Parathyroid adenoma (tissue), 2 donors: ENCODE measurements at regions not wholly inside any gene's neighbourhood (a gene's known extent, or its start where the extent isn't known, plus 50 kb on each side); places are given as distances from the start of the nearest gene placed in this dataset.

ENCODE experiments used
- H2AFZ ChIP-seq: fragments of 300-600 bp; sonication (generic); one replicate; pipeline ENCODE4 v1.7.0; 2017; ENCODE audit warnings: antibody characterized with exemption, mild to moderate bottlenecking
- H3K27ac ChIP-seq: fragments of 300-600 bp; sonication (generic); one replicate; pipeline ENCODE4 v1.7.0; 2017
- H3K27me3 ChIP-seq: fragments of 300-600 bp; sonication (generic); one replicate; pipeline ENCODE4 v1.7.0; 2017; ENCODE audit warnings: low read length; ENCODE audit not compliant: control insufficient read depth, insufficient read depth
- H3K36me3 ChIP-seq: fragments of 300-600 bp; sonication (generic); one replicate; pipeline ENCODE4 v1.7.0; 2017; ENCODE audit warnings: low read length; ENCODE audit not compliant: control insufficient read depth, insufficient read depth
- H3K4me1 ChIP-seq: fragments of 300-600 bp; sonication (generic); one replicate; pipeline ENCODE4 v1.7.0; 2017; ENCODE audit warnings: control low read depth
- H3K4me2 ChIP-seq: fragments of 300-600 bp; sonication (generic); one replicate; pipeline ENCODE4 v1.7.0; 2017; ENCODE audit warnings: low read length
- H3K4me3 ChIP-seq: fragments of 300-600 bp; sonication (generic); one replicate; pipeline ENCODE4 v1.7.0; 2017; ENCODE audit warnings: low read depth, low read length
- H3K79me2 ChIP-seq: fragments of 300-600 bp; sonication (generic); one replicate; pipeline ENCODE4 v1.7.0; 2017; ENCODE audit warnings: control low read depth
- H3K9ac ChIP-seq: fragments of 300-600 bp; sonication (generic); one replicate; pipeline ENCODE4 v1.7.0; 2017; ENCODE audit warnings: mild to moderate bottlenecking
- H3K9me3 ChIP-seq: fragments of 300-600 bp; sonication (generic); one replicate; pipeline ENCODE4 v1.7.0; 2017; ENCODE audit warnings: low read length; ENCODE audit not compliant: control insufficient read depth
- CTCF ChIP-seq: fragments of 300-600 bp; sonication (generic); IDR thresholded peaks from one replicate; pipeline ENCODE4 v1.7.0; 2017; ENCODE audit warnings: antibody characterized with exemption, mild to moderate bottlenecking
- donor health status: primary hyperparathyroidism.

DNA sequence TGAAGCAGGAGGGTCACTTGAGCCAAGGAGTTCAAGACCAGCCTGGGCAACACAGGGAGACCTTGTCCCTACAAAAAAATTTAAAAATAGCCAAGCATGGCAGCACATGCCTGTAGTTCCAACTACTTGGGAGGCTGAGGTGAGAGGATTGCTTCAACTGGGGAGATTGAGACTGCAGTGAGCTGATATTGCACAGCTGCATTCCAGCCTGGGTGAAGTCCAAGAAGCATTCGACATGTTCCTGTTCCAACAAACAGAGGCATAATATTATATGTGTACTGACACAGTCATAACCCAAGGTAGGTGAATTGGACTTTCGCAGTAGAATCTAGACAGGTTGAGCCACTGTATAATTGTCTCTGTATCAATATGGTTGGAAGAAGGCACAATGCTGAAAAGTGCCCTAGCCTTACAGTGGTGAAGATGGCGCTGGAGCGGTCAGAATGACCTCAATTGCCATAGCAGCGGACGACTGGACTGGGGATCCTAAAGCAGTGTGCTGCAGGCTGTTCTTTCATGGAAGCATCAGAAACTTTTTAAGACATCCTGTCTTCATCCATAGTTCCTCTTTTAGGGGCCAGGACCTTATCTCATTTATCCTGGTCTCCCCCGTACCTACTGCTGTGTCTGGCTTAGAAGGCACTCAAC lies 112.0 kb upstream of the CLDN10 start:
- H3K4me2 ChIP-seq, result no peak overlapping the region
- no peak overlapping the region for H3K27ac ChIP-seq
- no peak for TF ChIP-seq CTCF
- no peaks in the 10 kb centered on the region for H3K9me3 ChIP-seq
- H3K4me1 ChIP-seq, result peaks cover 13% of the 10 kb centered on the region
- no peaks in the 10 kb centered on the region for H3K27me3 ChIP-seq
- no peaks in the 10 kb centered on the region for H3K36me3 ChIP-seq
- H3K4me3 ChIP-seq, result no peak overlapping the region
- H2AFZ ChIP-seq, result peak overlapping the region; percentile 33
- no peak overlapping the region for H3K9ac ChIP-seq
- H3K79me2 ChIP-seq, result no peaks in the 10 kb centered on the region

- H3K36me3 ChIP-seq, result no peaks in the 10 kb centered on the region
- H3K9ac ChIP-seq, result no peak overlapping the region
- no peak for TF ChIP-seq CTCF
- H3K4me2 ChIP-seq, result no peak overlapping the region
- no peaks in the 10 kb centered on the region for H3K9me3 ChIP-seq
- no peak overlapping the region for H2AFZ ChIP-seq
- H3K27ac ChIP-seq, result no peak overlapping the region
- no peaks in the 10 kb centered on the region for H3K27me3 ChIP-seq
- H3K4me3 ChIP-seq, result no peak overlapping the region
- H3K79me2 ChIP-seq, result no peaks in the 10 kb centered on the region
- H3K4me1 ChIP-seq, result peaks cover 13% of the 10 kb centered on the region
Measured at GRCh38 chr13:95441326-95441725, 111.2 kb upstream of the CLDN10 start.

DNA sequence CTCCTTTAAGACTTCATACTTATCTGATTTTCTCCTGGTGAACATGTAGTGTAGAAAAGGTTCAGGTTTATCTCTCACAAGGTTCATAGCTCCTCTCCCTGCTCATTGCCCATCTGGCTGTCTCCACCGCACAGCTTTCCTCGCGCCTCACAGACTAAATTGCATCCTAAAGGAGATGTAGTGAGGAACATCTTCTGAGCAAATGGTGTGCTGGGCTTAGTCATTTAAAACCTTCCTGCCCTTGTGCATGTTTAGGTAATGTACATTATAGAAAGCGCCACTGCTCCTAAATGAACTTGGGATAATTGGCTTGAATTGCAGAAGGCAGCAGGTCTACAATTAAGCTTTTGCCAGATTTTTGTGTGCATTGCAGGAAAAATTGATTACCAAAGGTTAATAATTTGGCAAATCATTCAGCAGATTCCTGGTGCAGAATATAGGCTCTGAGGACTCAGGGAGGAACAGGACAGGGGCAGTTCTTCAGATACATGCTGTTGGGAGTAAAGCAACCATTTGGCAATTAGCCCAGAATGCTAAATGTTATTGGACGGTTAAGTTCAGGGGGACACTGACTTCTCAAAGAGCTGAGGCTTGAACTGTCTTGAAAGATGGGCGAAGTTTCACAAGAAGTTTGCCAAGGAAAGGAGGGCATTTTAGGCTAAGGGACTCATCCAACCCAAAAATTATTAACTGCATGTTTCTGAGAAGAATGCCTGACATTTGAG lies 108.4 kb upstream of the CLDN10 start:
- no peak overlapping the region for H3K4me2 ChIP-seq
- H3K4me1 ChIP-seq, result peaks cover 4% of the 10 kb centered on the region
- H3K4me3 ChIP-seq, result no peak overlapping the region

GRCh38 chr13:95445131-95445530 lies 107.4 kb upstream of the CLDN10 start:
- no peak for TF ChIP-seq CTCF
- Histone ChIP-seq H3K79me2 (no peaks in the 10 kb centered on the region), H3K9me3 (no peaks in the 10 kb centered on the region), H3K9ac (no peak overlapping the region), H2AFZ (no peak overlapping the region), H3K27ac (no peak overlapping the region), H3K4me1 (peaks cover 4% of the 10 kb centered on the region), H3K36me3 (no peaks in the 10 kb centered on the region), H3K4me2 (no peak overlapping the region), H3K27me3 (no peaks in the 10 kb centered on the region), H3K4me3 (no peak overlapping the region)

More for the DNA sequence above, 108.4 kb upstream of the CLDN10 start:
- H3K27ac ChIP-seq, result no peak overlapping the region
- H2AFZ ChIP-seq, result no peak overlapping the region
- no peaks in the 10 kb centered on the region for H3K9me3 ChIP-seq
- H3K27me3 ChIP-seq, result no peaks in the 10 kb centered on the region
- no peak for TF ChIP-seq CTCF
- no peaks in the 10 kb centered on the region for H3K79me2 ChIP-seq
- no peaks in the 10 kb centered on the region for H3K36me3 ChIP-seq
- H3K9ac ChIP-seq, result no peak overlapping the region
